Mammary epithelial cell (primary cell): ENCODE measurements at regions not wholly inside any gene's neighbourhood (a gene's known extent, or its start where the extent isn't known, plus 50 kb on each side); places are given as distances from the start of the nearest gene placed in this dataset.
"Not testable (repeated sequence)": the region's sequence is repeated elsewhere in the genome, so short reads cannot be mapped to it uniquely, and the experiment has no call there.

ENCODE experiments used
- CTCF ChIP-seq, 2 donors: IDR thresholded peaks in 1 of 2; conservative IDR thresholded peaks in 1 of 2; 2 replicates each; pipeline ENCODE4 v1.5.1; 2011 to 2012; ENCODE audit warnings: inconsistent platforms in 2 of 2, low read length in 2 of 2, mild to moderate bottlenecking in 2 of 2, control low read depth in 1 of 2, low read depth in 1 of 2; ENCODE audit not compliant: insufficient read depth in 1 of 2; ENCODE audit errors: extremely low read depth in 1 of 2
- EZH2 ChIP-seq: IDR thresholded peaks from 2 replicates; pipeline ENCODE4 v1.6.1; 2012; ENCODE audit warnings: low read length, inconsistent platforms, borderline replicate concordance

GRCh38 chr7:73154586-73155038 is 68.8 kb upstream of the SPDYE9 start:
- not testable (repeated sequence) for TF ChIP-seq CTCF (conservative IDR thresholded peaks at IDR 0.05 in 1 of 2, IDR thresholded peaks at IDR 0.05 in 1 of 2; ENCODE audit: extremely low read depth in 1 of 2, insufficient read depth in 1 of 2, low read depth in 1 of 2, low read length in 2 of 2); EZH2
